A172 (cell line): ENCODE measurements at regions not wholly inside any gene's neighbourhood (a gene's known extent, or its start where the extent isn't known, plus 50 kb on each side); places are given as distances from the start of the nearest gene placed in this dataset.
A peak's percentile ranks its signal among the peaks of the same experiment; 100 is the strongest.

Experiments
- DNase-seq: peaks from one replicate; pipeline ENCODE4 v3.0.0-alpha.2; 2015; ENCODE audit warnings: low spot score

DNA sequence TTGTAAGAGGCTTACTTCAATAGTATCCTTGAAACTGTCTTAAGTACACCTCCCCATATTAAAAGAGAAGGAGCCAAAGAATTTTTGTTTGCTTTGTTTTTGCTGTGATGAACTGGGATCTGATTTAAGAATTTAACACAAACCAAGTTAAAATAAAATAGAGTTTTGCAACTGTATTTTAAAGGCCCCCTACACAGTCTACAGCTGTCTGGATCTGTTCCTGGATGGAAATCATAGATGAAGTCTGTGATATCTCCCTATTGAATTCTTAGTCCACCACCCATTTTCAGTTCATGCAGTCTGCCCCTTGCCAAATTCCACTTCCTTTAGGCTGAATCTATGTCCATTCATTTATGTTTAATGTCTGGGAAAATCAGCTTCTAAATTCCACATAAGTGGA, 169.8 kb upstream of the MEOX2 start:
- no peak for DNase-seq

DNA sequence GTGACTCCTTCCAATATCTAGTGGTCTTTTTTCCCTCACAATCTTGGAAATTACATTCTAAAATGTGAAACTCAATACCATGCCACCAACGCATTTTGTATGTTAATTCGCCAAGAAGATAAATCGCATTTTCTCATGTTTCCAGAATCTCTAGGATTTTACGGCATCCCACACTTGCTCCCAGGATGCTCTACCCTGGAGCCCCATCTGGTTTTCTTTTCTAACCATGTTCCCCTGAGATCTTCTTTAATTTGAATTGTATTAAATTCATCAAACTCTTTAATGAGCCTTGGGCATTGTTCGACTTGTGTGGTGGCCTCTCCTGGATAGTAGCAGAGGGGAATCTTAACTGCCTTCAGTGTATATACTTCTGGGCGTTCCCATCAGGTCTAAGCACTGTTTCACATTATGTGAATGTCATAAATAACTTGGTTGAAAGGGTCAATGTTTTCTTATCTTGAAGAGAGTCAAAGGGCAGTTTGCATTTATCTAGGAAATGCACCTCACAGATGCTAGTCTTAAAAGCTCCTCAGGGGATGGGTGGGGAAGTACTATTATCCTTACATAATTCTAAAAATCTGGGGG, 169.1 kb upstream of the MEOX2 start:
- no peak for DNase-seq

DNA sequence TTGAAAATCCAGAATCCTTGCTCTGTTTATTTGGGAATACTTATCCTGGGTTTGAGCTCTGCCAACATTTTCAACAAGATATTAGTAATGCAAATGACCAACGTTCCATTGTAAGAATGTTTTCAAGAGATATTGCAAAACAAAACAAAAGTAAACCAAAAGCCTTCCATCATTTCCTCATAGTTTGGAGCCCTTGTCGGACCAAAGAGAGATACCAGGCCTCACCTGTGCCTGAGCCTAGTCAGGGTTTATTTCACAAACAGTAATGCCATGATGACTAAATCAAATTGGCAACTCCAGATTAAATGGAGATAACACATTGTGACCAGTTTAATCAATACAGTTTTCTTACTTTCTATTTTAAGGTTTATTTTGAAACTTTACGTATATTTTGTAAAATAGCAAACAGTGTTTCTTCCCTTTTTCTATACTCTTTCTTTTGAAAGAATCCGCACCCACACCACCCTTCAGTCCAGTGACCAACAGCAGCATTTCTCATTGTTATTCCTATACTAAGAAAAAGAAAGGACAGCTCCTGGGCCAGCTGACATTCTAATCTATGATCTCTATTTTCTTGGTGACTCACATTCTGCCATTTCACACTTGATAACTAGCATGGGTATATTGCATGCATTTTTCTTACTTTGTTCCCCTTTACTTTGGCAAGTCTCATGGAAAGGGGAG, 168.5 kb upstream of the MEOX2 start:
- DNase-seq, result peak; percentile 45

DNA sequence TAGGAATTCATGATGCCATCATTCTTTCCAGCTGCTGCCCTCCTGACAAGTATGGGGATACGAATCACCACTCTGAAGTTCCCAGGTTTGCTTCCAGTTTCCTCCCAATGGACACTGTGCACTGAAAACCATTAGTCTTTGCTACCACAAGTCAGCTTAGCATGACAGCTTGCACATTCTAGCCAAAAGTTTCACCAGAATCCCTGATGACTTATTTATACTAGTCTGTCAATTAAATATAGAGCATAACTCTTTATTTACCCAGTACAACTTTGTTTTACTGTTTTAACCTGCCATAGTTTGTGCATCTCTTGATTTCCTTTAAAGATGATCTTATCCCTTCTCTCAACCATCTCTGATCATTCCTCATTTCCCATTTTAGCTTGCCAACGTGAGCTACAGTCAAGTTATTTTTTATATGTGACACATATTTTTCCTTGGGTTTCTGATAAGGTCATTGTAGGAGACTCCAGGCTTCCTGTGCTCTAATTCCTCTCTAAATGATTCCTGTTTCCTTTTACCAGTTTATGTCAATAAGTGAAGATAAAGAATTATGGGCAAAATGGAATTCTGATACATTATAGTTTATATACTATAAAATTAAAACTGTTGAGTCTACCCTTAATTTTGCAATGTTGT, 167.5 kb upstream of the MEOX2 start:
- DNase-seq, result peak; percentile 42

DNA sequence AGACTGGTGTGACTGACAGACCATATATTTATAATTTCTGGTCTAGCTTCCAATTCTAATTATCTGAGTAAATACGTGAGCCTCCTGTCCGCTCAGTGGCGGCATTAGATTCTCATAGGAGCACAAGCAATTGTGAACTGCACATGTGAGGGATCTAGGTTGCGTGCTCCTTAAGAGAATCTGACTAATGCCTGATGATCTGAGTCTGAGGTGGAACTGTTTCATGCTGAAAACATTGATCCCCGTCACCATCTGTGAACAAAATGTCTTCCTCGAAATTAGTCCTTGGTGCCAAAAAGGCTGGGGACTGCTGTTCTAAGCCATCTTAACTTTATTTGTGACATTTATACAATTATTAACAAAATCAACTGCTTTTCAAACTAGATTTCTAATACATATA, 164.7 kb upstream of the MEOX2 start:
- DNase-seq, result no peak

DNA sequence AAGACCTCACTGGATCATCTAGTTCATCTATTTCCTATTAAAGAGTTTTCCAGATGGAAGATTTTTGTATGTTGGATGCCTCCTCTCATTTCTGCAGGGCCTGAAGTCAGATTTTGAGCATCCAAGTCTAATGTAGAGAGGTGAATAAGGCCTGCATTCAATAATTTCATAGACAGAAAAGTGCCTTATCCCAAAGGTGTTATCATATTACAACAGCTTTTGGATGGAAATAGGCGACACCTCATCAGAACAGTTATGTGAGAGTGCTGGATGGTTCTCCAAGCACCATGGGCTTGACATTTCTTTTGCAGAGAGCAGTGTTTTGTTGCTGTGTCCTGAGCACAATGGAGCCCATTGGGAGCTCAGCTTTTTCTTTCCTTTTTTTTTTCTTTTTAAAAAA, 162.4 kb upstream of the MEOX2 start:
- no peak for DNase-seq

DNA sequence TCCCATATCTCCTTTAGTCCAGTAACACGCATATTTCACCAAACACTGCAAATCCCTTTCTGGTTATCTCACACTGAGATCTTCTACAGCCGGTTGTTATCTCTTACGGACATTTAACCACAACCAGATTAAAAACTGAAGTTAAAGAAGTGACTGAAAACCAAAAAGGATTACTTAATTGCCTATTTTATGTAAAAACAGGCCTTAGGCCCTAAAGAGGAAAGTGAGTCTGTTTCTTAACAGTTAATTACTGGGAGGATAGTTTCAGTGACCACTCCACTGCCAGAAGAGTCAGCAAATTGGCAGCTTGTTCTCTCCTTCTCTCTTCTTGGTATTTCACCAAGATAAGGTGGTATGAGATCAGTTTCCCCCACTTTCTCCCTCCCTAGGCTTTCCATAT, 161.9 kb upstream of the MEOX2 start:
- DNase-seq, result no peak

DNA sequence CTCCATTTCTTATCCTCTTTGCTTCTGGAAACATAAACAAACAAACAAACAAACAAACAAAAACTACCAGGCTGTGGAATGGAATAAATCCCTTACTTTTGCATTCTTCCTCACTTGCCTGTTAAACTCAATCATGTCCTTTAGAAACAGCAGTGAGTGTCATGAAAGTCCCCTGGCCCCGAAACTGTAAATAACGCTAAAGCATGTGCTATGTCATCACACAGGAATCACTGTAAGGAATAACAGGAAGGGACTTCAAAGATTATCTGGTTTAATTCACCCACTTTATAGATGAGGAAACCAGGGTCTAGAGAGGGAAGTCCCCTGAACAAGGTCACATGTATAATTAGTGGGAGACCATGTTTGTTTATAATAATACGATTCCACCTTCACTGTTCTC, 159.4 kb upstream of the MEOX2 start:
- DNase-seq, result no peak

DNA sequence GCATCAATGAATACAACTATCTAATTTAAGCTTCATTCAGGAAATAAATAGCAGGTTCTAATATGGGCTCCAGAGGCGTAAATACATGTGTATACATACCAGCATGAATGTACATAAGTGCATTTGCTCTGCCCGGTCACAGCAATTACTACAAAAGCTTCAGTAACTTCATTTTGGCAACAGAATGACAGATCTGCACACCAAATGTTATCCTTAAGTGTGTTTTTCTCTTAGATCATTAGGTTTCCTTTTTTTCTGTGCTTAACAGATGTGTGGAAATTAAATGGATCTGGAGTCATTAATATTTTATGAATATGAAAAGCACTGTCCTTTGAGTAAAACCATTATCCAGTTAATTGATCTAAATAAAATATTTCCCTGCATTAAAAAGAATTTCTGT, 159.0 kb upstream of the MEOX2 start:
- DNase-seq, result no peak

DNA sequence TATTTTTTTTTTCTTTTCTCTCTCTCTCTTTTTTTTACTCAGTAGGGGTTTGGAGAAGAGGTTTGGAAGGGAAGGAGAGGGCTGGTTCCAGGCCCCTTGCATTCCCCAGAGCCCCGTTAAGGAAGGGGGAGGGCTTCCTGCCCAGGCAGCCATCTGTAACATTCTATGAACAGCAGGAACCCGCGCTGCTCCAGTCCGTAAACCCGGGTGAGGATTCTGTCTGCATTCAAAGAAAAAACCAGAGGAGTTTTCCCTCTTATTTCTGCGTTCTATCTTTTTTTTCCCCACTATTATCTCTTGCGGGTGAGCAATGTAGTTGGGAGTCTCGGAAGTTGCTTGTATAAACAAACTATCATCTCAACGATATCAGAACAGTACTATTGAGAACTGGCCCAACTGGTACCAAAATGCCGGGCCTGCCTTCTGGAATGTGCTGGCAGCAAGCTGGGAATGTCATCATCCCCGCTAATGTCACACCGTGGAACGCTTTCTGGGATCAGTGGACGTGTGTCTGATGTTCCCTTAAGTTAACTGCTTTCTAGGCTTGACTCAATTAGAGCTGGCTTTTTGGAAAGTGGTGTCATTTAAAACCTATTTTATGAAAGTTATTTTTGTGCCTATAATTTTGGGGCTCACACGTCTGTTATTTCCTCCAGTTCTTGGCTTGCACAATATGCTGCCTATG, 153.1 kb upstream of the MEOX2 start:
- DNase-seq, result peak; percentile 19

DNA sequence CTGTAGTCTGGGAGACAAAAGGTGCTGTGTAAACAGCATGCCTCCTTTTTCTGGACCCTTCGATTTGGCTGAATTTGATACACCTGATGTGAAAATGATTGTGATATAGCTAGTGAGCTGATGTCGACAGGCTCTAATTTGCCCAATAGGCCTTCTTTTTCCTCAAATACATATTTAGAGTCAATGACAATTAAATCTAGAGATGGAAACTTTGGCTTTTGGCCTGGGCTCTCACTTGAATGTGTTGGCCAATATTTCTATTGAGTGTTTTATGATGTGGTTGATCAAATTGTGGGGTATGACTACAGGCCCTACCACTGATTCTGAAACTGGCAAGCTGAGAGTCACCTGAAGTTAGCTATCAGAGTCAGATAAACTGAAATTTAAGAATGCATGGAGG, 151.8 kb upstream of the MEOX2 start:
- no peak for DNase-seq

DNA sequence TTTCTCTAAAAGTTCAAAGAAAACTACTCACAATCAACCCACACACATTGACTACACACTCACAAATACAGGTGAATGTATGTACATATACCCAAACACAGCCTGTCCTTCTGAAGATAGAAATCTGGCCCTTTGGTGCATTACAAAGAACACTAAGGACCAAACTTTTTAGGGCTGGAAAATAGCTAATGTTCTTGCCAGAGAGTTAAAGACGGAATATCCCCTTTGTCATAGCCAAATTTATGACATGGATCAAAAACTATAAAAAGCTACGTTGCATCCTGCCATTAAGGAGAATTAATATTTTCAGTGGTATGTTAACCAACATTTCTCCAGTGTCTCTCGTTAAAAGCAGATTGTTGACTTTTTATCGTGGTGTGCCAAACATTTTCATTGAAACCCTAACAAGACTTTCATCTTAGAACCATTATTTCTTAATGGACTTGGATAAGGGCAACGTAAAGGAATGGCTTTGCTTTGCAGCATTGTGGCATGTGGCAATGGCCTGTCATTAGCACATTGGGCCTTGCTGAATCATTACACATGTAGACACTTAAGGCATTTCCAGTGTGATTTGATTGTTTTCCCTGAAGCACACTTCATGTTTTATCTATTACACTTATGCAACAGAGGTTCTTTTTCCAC, 150.9 kb upstream of the MEOX2 start:
- no peak for DNase-seq

DNA sequence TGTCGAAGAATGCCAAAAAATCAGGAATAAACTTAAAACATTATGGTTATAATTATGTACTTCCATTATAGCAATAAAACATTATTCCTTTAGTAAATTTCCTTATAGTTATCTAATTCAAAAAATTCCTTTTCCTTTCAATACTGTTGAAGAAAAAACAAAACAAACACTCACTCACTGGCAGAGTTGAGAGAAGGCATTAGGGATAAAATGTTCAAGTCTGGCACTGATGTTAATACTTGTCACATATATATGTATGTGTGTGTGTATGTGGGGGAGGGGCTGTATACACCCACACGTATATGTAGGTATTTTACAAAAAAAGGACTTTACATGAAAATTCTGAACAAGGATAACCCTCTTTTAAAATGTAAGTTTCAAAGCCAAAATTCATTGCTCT, 150.2 kb upstream of the MEOX2 start:
- DNase-seq, result no peak

DNA sequence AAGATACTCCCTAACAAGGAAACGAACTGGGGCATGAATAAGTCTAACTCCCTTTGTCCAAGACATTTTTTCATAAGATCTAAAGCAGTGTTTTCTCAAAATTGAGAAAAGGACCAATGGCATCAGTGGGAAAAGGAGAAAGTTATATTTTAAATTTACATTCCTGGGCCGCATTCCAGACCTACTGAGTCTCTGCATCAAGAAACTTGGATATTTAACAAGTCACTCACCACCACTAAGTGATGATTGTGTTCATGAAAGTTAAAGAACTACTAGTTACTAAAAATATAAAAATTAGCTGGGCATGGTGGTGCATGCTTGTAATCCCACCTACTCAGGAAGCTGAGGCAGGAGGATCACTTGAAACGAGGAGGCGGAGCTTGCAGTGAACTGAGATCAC, 149.6 kb upstream of the MEOX2 start:
- no peak for DNase-seq

DNA sequence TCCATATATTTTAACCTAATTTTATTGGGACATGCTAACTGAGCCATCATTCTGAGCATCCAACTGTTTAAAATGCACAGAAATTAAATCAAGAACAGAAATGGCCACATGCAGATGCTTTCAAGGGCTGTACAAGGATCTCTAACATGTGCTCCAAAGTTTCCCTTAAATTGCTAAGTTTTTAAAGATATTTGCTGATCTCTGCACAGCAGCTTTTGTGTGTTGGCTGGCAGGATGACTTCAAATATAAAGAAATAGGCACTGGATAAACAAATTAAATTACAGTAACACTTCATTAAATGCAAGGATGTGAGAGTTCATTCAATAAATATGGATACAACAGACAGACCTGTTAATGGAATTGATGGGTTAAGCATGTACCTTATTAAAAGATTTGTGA, 148.0 kb upstream of the MEOX2 start:
- DNase-seq, result no peak

DNA sequence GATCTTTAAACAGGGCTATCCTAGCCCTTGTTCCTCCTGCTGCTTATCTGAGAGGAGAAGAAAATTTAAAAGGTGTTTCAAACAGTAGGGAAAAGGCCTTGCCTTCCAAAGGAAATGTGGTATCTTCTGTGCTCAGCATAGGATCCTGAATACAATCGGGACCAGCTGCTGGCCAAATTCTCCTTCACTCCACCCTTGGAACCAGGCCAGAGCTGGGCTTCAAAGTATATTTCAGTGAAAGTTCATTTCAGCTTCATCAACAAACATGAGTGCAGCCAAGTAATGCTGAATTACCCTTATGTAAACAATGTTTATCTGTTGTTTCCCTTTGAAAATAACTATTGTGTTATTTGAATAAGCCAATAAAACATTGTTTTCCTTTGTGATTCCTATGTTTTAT, 146.5 kb upstream of the MEOX2 start:
- no peak for DNase-seq

DNA sequence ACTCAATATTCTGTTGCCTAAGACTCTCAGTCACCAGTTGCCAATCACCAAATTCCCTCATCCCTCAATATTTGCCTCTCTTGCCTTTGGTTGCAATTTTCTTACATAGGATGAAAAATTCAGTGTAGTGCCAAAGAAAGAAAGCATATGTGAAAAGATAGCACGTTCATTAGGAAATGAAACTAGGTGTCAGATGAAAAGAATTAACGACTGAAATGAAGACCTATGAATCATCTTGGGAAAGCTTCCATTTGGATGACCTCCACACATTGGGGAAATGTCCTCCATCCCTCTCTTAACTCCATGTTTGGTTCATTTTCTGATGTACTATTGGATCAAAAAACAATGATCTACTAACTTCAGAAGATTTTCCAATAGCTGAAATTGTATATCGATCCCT, 145.1 kb upstream of the MEOX2 start:
- DNase-seq, result no peak

DNA sequence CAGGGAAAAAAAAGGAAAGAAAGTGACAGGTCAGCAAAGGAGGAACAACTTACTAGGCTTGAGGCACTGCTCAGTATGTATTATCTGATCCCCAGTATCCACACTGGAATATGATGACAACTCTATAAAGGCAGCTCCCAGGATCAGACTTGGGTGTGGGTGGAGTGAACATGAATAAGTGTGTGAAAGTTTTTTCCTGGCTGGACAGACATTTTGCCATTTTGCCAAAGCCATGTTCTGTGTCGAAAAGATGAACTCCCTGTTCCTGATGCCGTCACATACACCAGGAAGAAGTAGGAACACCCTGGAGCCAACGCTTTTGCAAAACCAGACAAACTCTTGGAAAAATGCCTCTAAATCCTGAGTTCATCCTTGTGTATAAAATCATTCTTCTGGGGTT, 143.2 kb upstream of the MEOX2 start:
- DNase-seq, result no peak

DNA sequence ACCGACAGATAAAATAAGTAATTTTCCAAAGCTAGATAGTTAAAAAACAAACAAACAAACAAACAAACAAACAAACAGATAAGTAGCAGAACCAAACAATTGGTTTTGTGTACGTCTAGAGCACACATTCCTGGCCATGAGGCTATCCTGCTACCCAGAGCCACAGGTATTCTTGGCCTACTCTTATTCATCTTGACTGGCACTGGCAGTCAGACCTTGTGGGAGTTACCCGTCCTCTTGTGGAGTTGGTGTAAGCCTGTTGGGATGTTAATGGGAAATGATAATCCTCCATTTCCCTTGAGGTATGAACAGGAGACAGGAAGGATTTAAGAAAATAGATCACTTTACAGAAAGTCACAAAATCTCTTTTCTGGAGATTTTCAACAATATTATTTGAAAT, 142.4 kb upstream of the MEOX2 start:
- DNase-seq, result no peak

DNA sequence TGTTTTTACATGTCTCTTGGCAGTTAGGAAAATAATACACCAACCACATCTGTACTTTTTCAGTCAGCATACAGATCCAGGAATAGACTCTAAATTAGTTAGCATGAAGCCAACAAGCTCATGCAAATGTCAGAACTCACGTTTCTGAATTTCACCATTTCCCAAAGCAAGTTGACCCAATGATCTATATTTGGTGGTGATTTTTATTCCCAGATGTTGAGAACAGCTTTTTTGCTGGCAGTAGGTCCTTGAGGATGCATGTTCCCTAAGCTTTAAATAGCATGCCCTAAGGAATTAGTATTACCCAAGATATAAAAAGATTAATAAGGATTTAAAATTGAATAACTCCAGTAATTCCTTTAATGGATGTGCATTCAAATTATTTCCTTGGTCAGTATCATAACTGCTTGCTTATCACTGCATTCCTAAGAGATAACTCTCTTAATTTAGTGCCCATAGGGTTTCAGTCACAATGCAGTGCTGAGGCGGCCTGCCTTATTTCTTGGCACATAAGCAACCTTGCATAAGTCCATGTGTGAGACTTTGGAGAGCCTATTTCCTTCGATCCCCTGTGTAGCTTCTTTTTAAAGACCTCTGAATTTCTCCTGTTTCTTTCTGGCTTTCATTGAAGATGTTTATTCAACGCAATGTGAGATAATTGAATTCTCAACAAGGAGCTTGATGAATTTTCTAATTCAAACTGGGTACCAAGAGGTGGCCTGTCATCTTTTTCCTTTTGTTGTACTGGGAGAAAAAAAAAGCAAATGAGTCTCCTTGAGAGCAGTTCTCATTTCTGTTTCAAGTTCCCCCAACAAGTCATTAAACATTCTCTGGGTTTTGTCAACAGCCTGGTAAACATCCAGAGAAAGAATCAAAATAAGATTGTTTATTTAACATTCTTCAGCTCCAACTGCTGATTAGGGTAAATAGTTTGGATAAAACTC, 135.3 kb upstream of the MEOX2 start:
- no peak for DNase-seq

DNA sequence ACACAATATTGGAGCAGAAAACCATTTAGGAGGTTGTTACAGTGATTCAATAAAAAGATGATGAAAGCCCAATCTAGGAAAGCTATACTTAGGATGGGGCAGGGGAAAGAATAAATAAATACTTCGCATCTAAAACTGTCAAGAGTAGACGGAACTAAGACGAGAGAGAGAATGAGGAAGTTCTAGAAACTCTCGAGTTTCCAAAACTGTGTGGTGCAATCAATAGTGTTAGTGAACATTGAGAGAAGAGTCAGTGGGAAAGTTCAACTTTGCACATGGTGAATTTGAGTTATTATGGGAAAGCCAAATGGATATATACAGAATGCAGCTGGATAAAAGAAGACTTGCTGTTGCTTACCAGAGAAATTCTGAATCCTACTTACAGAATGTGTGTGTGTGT, 133.8 kb upstream of the MEOX2 start:
- DNase-seq, result no peak
